ENCODE measurements at regions not wholly inside any gene's neighbourhood (a gene's known extent, or its start where the extent isn't known, plus 50 kb on each side); places are given as distances from the start of the nearest gene placed in this dataset.

GRCh38 chr16:82357237-82357636 is 187.2 kb upstream of the MPHOSPH6 start:
- no peak for TF ChIP-seq CTCF (IDR thresholded peaks at IDR 0.05)
- TF ChIP-seq EZH2phosphoT487 (IDR thresholded peaks at IDR 0.05): no peak

All from neural progenitor cell (in vitro differentiated cells).